GM21786 (cell line): ENCODE measurements at regions not wholly inside any gene's neighbourhood (a gene's known extent, or its start where the extent isn't known, plus 50 kb on each side); places are given as distances from the start of the nearest gene placed in this dataset.

ENCODE experiments used
- ATAC-seq: cut with Tn5 transposase; IDR thresholded peaks from one replicate; pipeline ENCODE4 v1.9.1; 2021; ENCODE audit not compliant: unreplicated experiment

GRCh38 chr17:70629902-70630301 lies 460.6 kb downstream of the KCNJ2 start:
- no peak for ATAC-seq

GRCh38 chr17:70636517-70637133 lies 467.3 kb downstream of the KCNJ2 start:
- no peak for ATAC-seq

- ATAC-seq: no peak
These were observed 472.7 kb downstream of the KCNJ2 start for GRCh38 chr17:70642059-70642458.

GRCh38 chr17:70644096-70644495 lies 474.8 kb downstream of the KCNJ2 start:
- no peak for ATAC-seq

GRCh38 chr17:70646673-70647072 lies 477.3 kb downstream of the KCNJ2 start:
- ATAC-seq: no peak

GRCh38 chr17:70648166-70648565 lies 478.8 kb downstream of the KCNJ2 start:
- no peak for ATAC-seq

GRCh38 chr17:70653850-70654249 lies 484.5 kb downstream of the KCNJ2 start:
- ATAC-seq: no peak

GRCh38 chr17:70654706-70655105 lies 485.4 kb downstream of the KCNJ2 start:
- no peak for ATAC-seq

GRCh38 chr17:70655176-70655958 lies 486.0 kb downstream of the KCNJ2 start:
- ATAC-seq: no peak

- no peak for ATAC-seq
These were observed 489.0 kb downstream of the KCNJ2 start for GRCh38 chr17:70658317-70658716.

GRCh38 chr17:70658840-70659239 lies 489.5 kb downstream of the KCNJ2 start:
- ATAC-seq: no peak

GRCh38 chr17:70661342-70662222 lies 492.2 kb downstream of the KCNJ2 start:
- ATAC-seq: no peak

- no peak for ATAC-seq
These were observed 499.1 kb downstream of the KCNJ2 start for GRCh38 chr17:70668276-70668937.

- ATAC-seq: no peak
These were observed 499.8 kb downstream of the KCNJ2 start for GRCh38 chr17:70668938-70669778.

- no peak for ATAC-seq
These were observed 504.7 kb downstream of the KCNJ2 start for GRCh38 chr17:70674061-70674460.

- ATAC-seq: no peak
These were observed 505.8 kb downstream of the KCNJ2 start for GRCh38 chr17:70675070-70675590.

- ATAC-seq: no peak
These were observed 508.7 kb downstream of the KCNJ2 start for GRCh38 chr17:70677783-70678647.

GRCh38 chr17:70678889-70679288 lies 509.6 kb downstream of the KCNJ2 start:
- ATAC-seq: no peak

- no peak for ATAC-seq
These were observed 514.6 kb downstream of the KCNJ2 start for GRCh38 chr17:70683936-70684335.
